ENCODE measurements at regions not wholly inside any gene's neighbourhood (a gene's known extent, or its start where the extent isn't known, plus 50 kb on each side); places are given as distances from the start of the nearest gene placed in this dataset.

- TF ChIP-seq CTCF (conservative IDR thresholded peaks at IDR 0.05 in 1 of 2, IDR thresholded peaks at IDR 0.05 in 1 of 2; ENCODE audit: extremely low read depth in 1 of 2, insufficient read depth in 1 of 2, low read depth in 1 of 2, low read length in 2 of 2) (no peak), EZH2 (IDR thresholded peaks at IDR 0.05; ENCODE audit: borderline replicate concordance, low read length) (no peak)
These were observed 1207.1 kb downstream of the PCDH17 start for GRCh38 chr13:58838615-58839014.

All from mammary epithelial cell (primary cell).